Choroid plexus epithelial cell (primary cell): ENCODE measurements at regions not wholly inside any gene's neighbourhood (a gene's known extent, or its start where the extent isn't known, plus 50 kb on each side); places are given as distances from the start of the nearest gene placed in this dataset.

Source experiments
- DNase-seq: peaks from one replicate; pipeline ENCODE4 v3.0.0-alpha.2; 2010; ENCODE audit warnings: low read depth
- H3K4me3 ChIP-seq: 2 replicates; pipeline ENCODE4 v1.5.1; 2011; ENCODE audit warnings: low read depth, mild to moderate bottlenecking, control low read depth, low read length, moderate library complexity
- CTCF ChIP-seq: conservative IDR thresholded peaks from 2 replicates; pipeline ENCODE4 v1.5.1; 2011; ENCODE audit warnings: low read depth, mild to moderate bottlenecking, control low read depth, inconsistent platforms, low read length, moderate library complexity

GRCh38 chr3:194929578-194929960 is 243.9 kb downstream of the FAM43A start:
- no peak for TF ChIP-seq CTCF
- no peak for DNase-seq

GRCh38 chr3:194930377-194931204 is 244.9 kb downstream of the FAM43A start:
- H3K4me3 ChIP-seq: no peak overlapping the region
- no peak for TF ChIP-seq CTCF
- peak; percentile 77 for DNase-seq

More at GRCh38 chr3:194929578-194929960, 243.9 kb downstream of the FAM43A start:
- no peak overlapping the region for H3K4me3 ChIP-seq

DNA sequence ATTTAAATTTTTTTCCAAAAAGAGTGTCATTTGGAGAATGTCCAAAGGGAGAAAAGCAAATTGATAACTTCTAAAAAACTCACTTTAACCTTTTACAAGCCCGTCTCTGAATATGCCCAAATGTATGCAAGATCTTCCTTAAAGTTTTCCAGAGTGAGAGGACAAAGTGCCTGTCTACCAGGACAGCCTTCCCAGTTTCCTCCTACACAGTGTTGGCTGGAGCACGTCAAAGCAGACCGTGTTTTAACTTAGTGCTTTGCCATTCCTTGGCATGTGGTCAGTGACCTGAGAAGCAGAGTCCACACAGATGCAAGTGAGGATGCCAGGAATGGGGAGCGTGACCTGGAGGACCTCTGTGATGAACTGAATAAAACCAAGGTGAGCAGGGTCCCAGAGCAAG is 245.7 kb downstream of the FAM43A start:
- no peak for DNase-seq
- H3K4me3 ChIP-seq: no peak overlapping the region
- TF ChIP-seq CTCF: no peak

GRCh38 chr3:194931865-194932264 is 246.2 kb downstream of the FAM43A start:
- no peak for DNase-seq
- no peak overlapping the region for H3K4me3 ChIP-seq
- no peak for TF ChIP-seq CTCF

GRCh38 chr3:194933465-194933864 is 247.8 kb downstream of the FAM43A start:
- H3K4me3 ChIP-seq: no peak overlapping the region
- DNase-seq: no peak
- no peak for TF ChIP-seq CTCF

- no peak for DNase-seq
- no peak for TF ChIP-seq CTCF
- no peak overlapping the region for H3K4me3 ChIP-seq
These were observed 249.4 kb downstream of the FAM43A start for GRCh38 chr3:194935061-194935460.

GRCh38 chr3:194935632-194936470 is 250.2 kb downstream of the FAM43A start:
- TF ChIP-seq CTCF: no peak
- no peak for DNase-seq
- H3K4me3 ChIP-seq: no peak overlapping the region
